GM13977 (cell line): ENCODE measurements at regions not wholly inside any gene's neighbourhood (a gene's known extent, or its start where the extent isn't known, plus 50 kb on each side); places are given as distances from the start of the nearest gene placed in this dataset.

Experiments
- DNase-seq: peaks from one replicate; pipeline ENCODE4 v3.0.0; 2012; ENCODE audit warnings: low spot score
- CTCF ChIP-seq: IDR thresholded peaks from 2 replicates; pipeline ENCODE4 v1.5.1; 2012; ENCODE audit warnings: mild to moderate bottlenecking, control low read depth; ENCODE audit not compliant: insufficient read depth; ENCODE audit errors: extremely low read depth, missing control alignments
- in situ Hi-C: fragments of 300-500 bp; cut with MboI; formaldehyde crosslinking; loops from one replicate; pipeline ENCODE4 v1.12.0; 2022; ENCODE audit warnings: low sequenced_read_pairs, low pct_unique_long_range_greater_than_20kb, mixed read lengths, inconsistent platforms; ENCODE audit not compliant: unreplicated experiment

GRCh38 chr2:216300906-216301305 is 71.4 kb downstream of the MARCHF4 start:
- no peak for DNase-seq
- TF ChIP-seq CTCF = no peak
- in situ Hi-C loops = no loop called here

GRCh38 chr2:216299588-216299987 is 72.7 kb downstream of the MARCHF4 start:
- TF ChIP-seq CTCF = no peak
- in situ Hi-C loops = no loop called here
- no peak for DNase-seq

- no peak for DNase-seq
- no peak for TF ChIP-seq CTCF
Observed at GRCh38 chr2:216298719-216299495, 73.4 kb downstream of the MARCHF4 start.

GRCh38 chr2:216296856-216297255 is 75.4 kb downstream of the MARCHF4 start:
- in situ Hi-C loops = no loop called here
- TF ChIP-seq CTCF = no peak
- DNase-seq = no peak

More at GRCh38 chr2:216298719-216299495, 73.4 kb downstream of the MARCHF4 start:
- in situ Hi-C loops = no loop called here

GRCh38 chr2:216294305-216294704 is 78.0 kb downstream of the MARCHF4 start:
- in situ Hi-C loops = no loop called here
- no peak for DNase-seq
- no peak for TF ChIP-seq CTCF

- TF ChIP-seq CTCF = no peak
- in situ Hi-C loops = no loop called here
- no peak for DNase-seq
Observed at GRCh38 chr2:216293883-216294282, 78.4 kb downstream of the MARCHF4 start.
